IMR-90 (cell line): ENCODE measurements at regions not wholly inside any gene's neighbourhood (a gene's known extent, or its start where the extent isn't known, plus 50 kb on each side); places are given as distances from the start of the nearest gene placed in this dataset.

ENCODE experiments used
- ATAC-seq: fragments of 200-7000 bp; cut with Tn5 transposase; 2 replicates; pipeline ENCODE4 v1.9.1; 2020; ENCODE audit warnings: low read depth, mild to moderate bottlenecking, moderate library complexity
- BruUV-seq: library from RNA; stranded (reverse); fragments of 400-500 nt; replicated peaks from 2 replicates; lab custom pipeline; 2021; lab: Mats Ljungman, UMichigan
- CTCF ChIA-PET: fragments of 300-600 bp; formaldehyde crosslinking; extraction: SDS; loops from one replicate; lab custom pipeline; 2021; ENCODE audit warnings: antibody characterized with exemption; lab: Yijun Ruan, JAX
- POLR2A ChIA-PET: fragments of 300-600 bp; sonication (Branson Sonifier 250); formaldehyde crosslinking; loops from one replicate; lab custom pipeline; 2022; ENCODE audit warnings: antibody characterized with exemption; ENCODE audit not compliant: unreplicated experiment; lab: Charles Lee
- DNase-seq: peaks from one replicate; pipeline ENCODE4 v3.0.0; 2013
- H2AFZ ChIP-seq: replicated peaks from 2 replicates; pipeline ENCODE3; 2013; ENCODE audit warnings: low read length, mild to moderate bottlenecking; ENCODE audit not compliant: poor library complexity
- H2AK5ac ChIP-seq: 2 replicates; pipeline ENCODE4 v1.6.1; 2013; ENCODE audit warnings: low read depth, low read length, inconsistent platforms
- H2AK9ac ChIP-seq: replicated peaks from 2 replicates; pipeline ENCODE3; 2013; ENCODE audit warnings: mild to moderate bottlenecking, low read depth, low read length, moderate library complexity; ENCODE audit not compliant: poor library complexity
- H2BK120ac ChIP-seq: 2 replicates; pipeline ENCODE4 v1.6.1; 2013; ENCODE audit warnings: low read depth, low read length, inconsistent platforms
- H2BK15ac ChIP-seq: 3 replicates; pipeline ENCODE4 v1.6.1; 2013; ENCODE audit warnings: low read depth, low read length, inconsistent platforms
- H2BK20ac ChIP-seq: 2 replicates; pipeline ENCODE4 v1.6.1; 2013; ENCODE audit warnings: low read depth, mild to moderate bottlenecking, inconsistent platforms, low read length, moderate library complexity
- H2BK5ac ChIP-seq: 2 replicates; pipeline ENCODE4 v1.6.1; 2013; ENCODE audit warnings: mild to moderate bottlenecking, low read depth, low read length, inconsistent platforms; ENCODE audit not compliant: poor library complexity, severe bottlenecking
- H3K14ac ChIP-seq: replicated peaks from 2 replicates; pipeline ENCODE4 v1.6.1; 2013; ENCODE audit warnings: low read depth, low read length, inconsistent platforms
- H3K18ac ChIP-seq: 2 replicates; pipeline ENCODE4 v1.6.1; 2013; ENCODE audit warnings: low read depth, low read length, control low read depth
- H3K23ac ChIP-seq: 2 replicates; pipeline ENCODE4 v1.6.1; 2013; ENCODE audit warnings: low read depth, low read length, inconsistent platforms
- H3K27ac ChIP-seq: 2 replicates; pipeline ENCODE4 v1.5.1; 2013; ENCODE audit warnings: mild to moderate bottlenecking, control low read depth, low read length; ENCODE audit not compliant: insufficient read depth
- H3K27me3 ChIP-seq: 2 replicates; pipeline ENCODE4 v1.6.1; 2013; ENCODE audit warnings: low read length; ENCODE audit not compliant: control insufficient read depth, insufficient read depth
- H3K36me3 ChIP-seq: 2 replicates; pipeline ENCODE4 v1.6.1; 2013; ENCODE audit warnings: low read length, mixed read lengths; ENCODE audit not compliant: control insufficient read depth, insufficient read depth
- H3K4ac ChIP-seq: 2 replicates; pipeline ENCODE4 v1.6.1; 2013; ENCODE audit warnings: low read depth, low read length, inconsistent platforms
- H3K4me1 ChIP-seq: 2 replicates; pipeline ENCODE4 v1.6.1; 2013; ENCODE audit warnings: low read length, mixed read lengths; ENCODE audit not compliant: control insufficient read depth, insufficient read depth
- H3K4me2 ChIP-seq: 2 replicates; pipeline ENCODE4 v1.6.1; 2013; ENCODE audit warnings: low read depth, mild to moderate bottlenecking, control low read depth, low read length, moderate library complexity
- H3K4me3 ChIP-seq: 2 replicates; pipeline ENCODE4 v1.5.1; 2013; ENCODE audit warnings: low read depth, mild to moderate bottlenecking, control low read depth, low read length, moderate library complexity; ENCODE audit not compliant: insufficient read depth
- H3K56ac ChIP-seq: 2 replicates; pipeline ENCODE4 v1.6.1; 2013; ENCODE audit warnings: low read length, inconsistent platforms; ENCODE audit not compliant: insufficient read depth; ENCODE audit errors: extremely low read depth
- H3K79me1 ChIP-seq, 2 experiments: 2 replicates each; pipeline ENCODE4 v1.6.1; 2013; ENCODE audit warnings: low read length in 2 of 2, inconsistent platforms in 1 of 2, low read depth in 1 of 2
- H3K9ac ChIP-seq: 2 replicates; pipeline ENCODE4 v1.6.1; 2013; ENCODE audit warnings: low read depth, low read length, control low read depth
- H3K9me1 ChIP-seq: 2 replicates; pipeline ENCODE4 v1.6.1; 2013; ENCODE audit warnings: low read length, inconsistent platforms; ENCODE audit not compliant: insufficient read depth
- H3K9me3 ChIP-seq: 2 replicates; pipeline ENCODE4 v1.6.1; 2013; ENCODE audit warnings: low read length; ENCODE audit not compliant: control insufficient read depth, insufficient read depth
- H4K20me1 ChIP-seq: 2 replicates; pipeline ENCODE4 v1.6.1; 2013; ENCODE audit warnings: low read length, inconsistent platforms; ENCODE audit not compliant: insufficient read depth
- H4K5ac ChIP-seq: 2 replicates; pipeline ENCODE4 v1.6.1; 2013; ENCODE audit warnings: mild to moderate bottlenecking, low read depth, low read length, control low read depth
- H4K8ac ChIP-seq, 2 experiments: 2 replicates each; pipeline ENCODE4 v1.6.1; 2013; ENCODE audit warnings: low read depth in 2 of 2, low read length in 2 of 2, control low read depth in 1 of 2, inconsistent platforms in 1 of 2
- H4K91ac ChIP-seq: 2 replicates; pipeline ENCODE4 v1.6.1; 2013; ENCODE audit warnings: low read depth, low read length, inconsistent platforms; ENCODE audit not compliant: insufficient read depth
- RAD21 ChIP-seq: IDR thresholded peaks from 2 replicates; pipeline ENCODE4 v1.6.1; 2012; ENCODE audit warnings: low read length, improper control_type of control experiment
- WGBS, 2 experiments: methylation state at CpG; one replicate each; pipeline versions ENCODE4 v1.1.5 to v1.1.7; 2013; ENCODE audit warnings: missing lambda C conversion rate in 2 of 2; ENCODE audit not compliant: insufficient read length in 1 of 2; ENCODE audit errors: extremely low coverage in 2 of 2; 5-methylcytosine and 5-hydroxymethylcytosine counted together
- dilution Hi-C: fragments of 300-500 bp; cut with HindIII; formaldehyde crosslinking; loops from one replicate; pipeline ENCODE4 v1.14.3; 2018; ENCODE audit warnings: low sequenced_read_pairs; ENCODE audit not compliant: unreplicated experiment
- in situ Hi-C: fragments of 300-500 bp; cut with MboI; formaldehyde crosslinking; loops from 3 replicates; pipeline ENCODE4 v1.14.3; 2019; ENCODE audit warnings: low sequenced_read_pairs, inconsistent platforms, mixed read lengths
- intact Hi-C: fragments of 100-400 bp; cut with micrococcal nuclease; formaldehyde crosslinking; loops from 2 replicates; pipeline ENCODE4 v1.10.0; 2022
- TF ChIP-seq, protein P1 (sequence below): fragments of 150-350 bp; IDR thresholded peaks from 2 replicates; pipeline ENCODE4 v1.6.1; 2017; ENCODE audit warnings: mild to moderate bottlenecking, antibody characterized with exemption, low read length, low read depth
- TF ChIP-seq, protein P2 (sequence below): fragments of 150-350 bp; IDR thresholded peaks from 2 replicates; pipeline ENCODE4 v1.6.1; 2016; ENCODE audit warnings: low read depth, mild to moderate bottlenecking, low read length, moderate library complexity, borderline replicate concordance

DNA sequence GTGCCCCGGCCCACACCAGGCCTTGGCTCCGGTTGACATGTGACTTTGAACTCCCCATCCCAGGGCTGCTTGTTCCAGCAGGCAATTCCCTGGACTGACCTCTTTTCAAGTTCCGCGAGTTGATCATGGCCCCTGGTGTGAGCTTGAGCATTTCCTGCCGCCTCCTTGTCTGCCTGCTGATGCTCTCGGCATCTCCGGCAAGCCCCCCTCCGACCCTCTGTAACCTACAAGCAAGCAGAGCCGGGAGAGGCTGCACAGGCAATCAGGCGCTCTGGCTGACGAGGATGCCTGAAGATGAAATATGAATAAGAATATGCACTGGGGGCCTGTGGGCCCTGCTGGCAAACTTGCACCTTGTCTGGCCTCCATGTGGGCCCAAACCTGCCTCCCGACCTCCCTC is 304.9 kb upstream of the MKI67 start:
- Histone ChIP-seq H2BK5ac (no peak overlapping the region), H2BK15ac (no peak overlapping the region), H3K36me3 (no peaks in the 10 kb centered on the region), H4K20me1 (no peaks in the 10 kb centered on the region), H3K14ac (no peak overlapping the region), H2AK9ac (no peak overlapping the region), H4K8ac (no peak overlapping the region), H2BK20ac (no peak overlapping the region), H3K79me1 (no peaks in the 10 kb centered on the region), H3K4me1 (no peaks in the 10 kb centered on the region), H4K91ac (no peak overlapping the region), H3K56ac (no peak overlapping the region), H3K9me1 (no peaks in the 10 kb centered on the region), H3K27ac (no peak overlapping the region), H2AFZ (no peak overlapping the region), H2AK5ac (no peak overlapping the region), H3K27me3 (no peaks in the 10 kb centered on the region), H3K9ac (no peak overlapping the region), H3K4ac (no peak overlapping the region), H3K23ac (no peak overlapping the region), H3K4me3 (no peak overlapping the region), H2BK120ac (no peak overlapping the region), H3K4me2 (no peak overlapping the region), H4K5ac (no peak overlapping the region), H3K18ac (no peak overlapping the region), H3K9me3 (peaks cover 45% of the 10 kb centered on the region)
- TF ChIP-seq, protein P1, sequence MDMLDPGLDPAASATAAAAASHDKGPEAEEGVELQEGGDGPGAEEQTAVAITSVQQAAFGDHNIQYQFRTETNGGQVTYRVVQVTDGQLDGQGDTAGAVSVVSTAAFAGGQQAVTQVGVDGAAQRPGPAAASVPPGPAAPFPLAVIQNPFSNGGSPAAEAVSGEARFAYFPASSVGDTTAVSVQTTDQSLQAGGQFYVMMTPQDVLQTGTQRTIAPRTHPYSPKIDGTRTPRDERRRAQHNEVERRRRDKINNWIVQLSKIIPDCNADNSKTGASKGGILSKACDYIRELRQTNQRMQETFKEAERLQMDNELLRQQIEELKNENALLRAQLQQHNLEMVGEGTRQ = no peak
- TF ChIP-seq, protein P2, sequence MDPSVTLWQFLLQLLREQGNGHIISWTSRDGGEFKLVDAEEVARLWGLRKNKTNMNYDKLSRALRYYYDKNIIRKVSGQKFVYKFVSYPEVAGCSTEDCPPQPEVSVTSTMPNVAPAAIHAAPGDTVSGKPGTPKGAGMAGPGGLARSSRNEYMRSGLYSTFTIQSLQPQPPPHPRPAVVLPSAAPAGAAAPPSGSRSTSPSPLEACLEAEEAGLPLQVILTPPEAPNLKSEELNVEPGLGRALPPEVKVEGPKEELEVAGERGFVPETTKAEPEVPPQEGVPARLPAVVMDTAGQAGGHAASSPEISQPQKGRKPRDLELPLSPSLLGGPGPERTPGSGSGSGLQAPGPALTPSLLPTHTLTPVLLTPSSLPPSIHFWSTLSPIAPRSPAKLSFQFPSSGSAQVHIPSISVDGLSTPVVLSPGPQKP = no peak
- no peak for TF ChIP-seq RAD21
- WGBS, 2 experiments = 14% methylated on average over 1 of the region's 12 CpGs; no CpG with 5 or more reads in 1 of the 2 experiments
- ChIA-PET POLR2A (no interaction called here), CTCF (no interaction called here)
- DNase-seq = no peak
- no TSS peak for BruUV-seq
- ATAC-seq = no peak
- intact Hi-C loops (no loop called here), in situ Hi-C loops (no loop called here), dilution Hi-C loops (no loop called here)
